ENCODE measurements at regions not wholly inside any gene's neighbourhood (a gene's known extent, or its start where the extent isn't known, plus 50 kb on each side); places are given as distances from the start of the nearest gene placed in this dataset.

GRCh38 chr1:5374192-5374591 is 618.0 kb downstream of the NPHP4 start:
- DNase-seq = peak in 1 of 2 donors; percentile 10
- WGBS, 5 donors = 77 to 89% (median 81%) methylated on average over 4 of the region's 4 CpGs
- intact Hi-C loops (cut with DNase I; ENCODE audit: low total_unique reads) = no loop called here

GRCh38 chr1:5373281-5373680 is 618.9 kb downstream of the NPHP4 start:
- Histone ChIP-seq H3K4me3 (no peak overlapping the region), H3K36me3 (no peaks in the 10 kb centered on the region), H3K27me3 (peaks cover 0 to 45% (median 0%) of the 10 kb centered on the region in 3 donors), H3K9me3 (peaks cover 8 to 16% (median 14%) of the 10 kb centered on the region in 4 donors), H3K4me1 (no peaks in the 10 kb centered on the region), H3K27ac (no peak overlapping the region)
- TF ChIP-seq POLR2AphosphoS5 (IDR thresholded peaks at IDR 0.05) (no peak), POLR2A (IDR thresholded peaks at IDR 0.05) (no peak), EP300 (IDR thresholded peaks at IDR 0.05) (no peak), CTCF (IDR thresholded peaks at IDR 0.05) (no peak)
- intact Hi-C loops (cut with DNase I; ENCODE audit: low total_unique reads) = no loop called here
- DNase-seq = peak in 1 of 2 donors; percentile 8
- 86 to 89% (median 87%) methylated on average over 4 of the region's 4 CpGs for WGBS, 5 donors

More at GRCh38 chr1:5374192-5374591, 618.0 kb downstream of the NPHP4 start:
- Histone ChIP-seq H3K4me3 (no peak overlapping the region), H3K4me1 (no peaks in the 10 kb centered on the region), H3K27me3 (peaks cover 0 to 43% (median 0%) of the 10 kb centered on the region in 3 donors), H3K27ac (no peak overlapping the region), H3K36me3 (no peaks in the 10 kb centered on the region), H3K9me3 (peaks cover 8 to 16% (median 14%) of the 10 kb centered on the region in 4 donors)
- no peak for TF ChIP-seq CTCF (IDR thresholded peaks at IDR 0.05)
- TF ChIP-seq EP300 (IDR thresholded peaks at IDR 0.05) = no peak
- TF ChIP-seq POLR2AphosphoS5 (IDR thresholded peaks at IDR 0.05) = no peak
- no peak for TF ChIP-seq POLR2A (IDR thresholded peaks at IDR 0.05)

GRCh38 chr1:5371270-5371669 is 621.0 kb downstream of the NPHP4 start:
- Histone ChIP-seq H3K27me3 (peaks cover 0 to 50% (median 0%) of the 10 kb centered on the region in 3 donors), H3K9me3 (peaks cover 8 to 16% (median 14%) of the 10 kb centered on the region in 4 donors), H3K4me1 (no peaks in the 10 kb centered on the region), H3K4me3 (no peak overlapping the region), H3K36me3 (no peaks in the 10 kb centered on the region), H3K27ac (no peak overlapping the region)
- intact Hi-C loops (cut with DNase I; ENCODE audit: low total_unique reads) = no loop called here
- no peak for DNase-seq
- no peak for TF ChIP-seq POLR2A (IDR thresholded peaks at IDR 0.05)
- TF ChIP-seq POLR2AphosphoS5 (IDR thresholded peaks at IDR 0.05) = no peak
- no peak for TF ChIP-seq CTCF (IDR thresholded peaks at IDR 0.05)
- TF ChIP-seq EP300 (IDR thresholded peaks at IDR 0.05) = no peak
- 71 to 90% (median 87%) methylated on average over 7 of the region's 7 CpGs for WGBS, 5 donors

GRCh38 chr1:5370311-5370710 is 621.9 kb downstream of the NPHP4 start:
- Histone ChIP-seq H3K9me3 (peaks cover 8 to 16% (median 14%) of the 10 kb centered on the region in 4 donors), H3K27ac (no peak overlapping the region), H3K36me3 (no peaks in the 10 kb centered on the region), H3K4me3 (no peak overlapping the region), H3K27me3 (peaks cover 0 to 57% (median 0%) of the 10 kb centered on the region in 3 donors), H3K4me1 (no peaks in the 10 kb centered on the region)
- TF ChIP-seq CTCF (IDR thresholded peaks at IDR 0.05) (no peak), EP300 (IDR thresholded peaks at IDR 0.05) (no peak), POLR2AphosphoS5 (IDR thresholded peaks at IDR 0.05) (no peak), POLR2A (IDR thresholded peaks at IDR 0.05) (no peak)
- intact Hi-C loops (cut with DNase I; ENCODE audit: low total_unique reads) = no loop called here
- WGBS, 5 donors = 43 to 72% (median 70%) methylated on average over 3 of the region's 3 CpGs
- no peak for DNase-seq
